GM18508 (cell line): ENCODE measurements at regions not wholly inside any gene's neighbourhood (a gene's known extent, or its start where the extent isn't known, plus 50 kb on each side); places are given as distances from the start of the nearest gene placed in this dataset.
A peak's percentile ranks its signal among the peaks of the same experiment; 100 is the strongest.
"Not testable (repeated sequence)": the region's sequence is repeated elsewhere in the genome, so short reads cannot be mapped to it uniquely, and the experiment has no call there.

Experiments
- ATAC-seq: cut with Tn5 transposase; IDR thresholded peaks from one replicate; pipeline ENCODE4 v1.9.1; 2021; ENCODE audit warnings: moderate number of reproducible peaks; ENCODE audit not compliant: insufficient read depth, unreplicated experiment

GRCh38 chr13:42474954-42475353 is 99.0 kb upstream of the TNFSF11 start:
- no peak for ATAC-seq

- no peak for ATAC-seq
Measured at GRCh38 chr13:42477596-42478190, 96.3 kb upstream of the TNFSF11 start.

GRCh38 chr13:42478531-42479156 is 95.3 kb upstream of the TNFSF11 start:
- no peak for ATAC-seq

- ATAC-seq, result no peak
Measured at GRCh38 chr13:42484386-42484785, 89.6 kb upstream of the TNFSF11 start.

GRCh38 chr13:42485272-42485671 is 88.7 kb upstream of the TNFSF11 start:
- ATAC-seq, result no peak

GRCh38 chr13:42486711-42487198 is 87.2 kb upstream of the TNFSF11 start:
- no peak for ATAC-seq

GRCh38 chr13:42487221-42487620 is 86.7 kb upstream of the TNFSF11 start:
- no peak for ATAC-seq

GRCh38 chr13:42490676-42491075 is 83.3 kb upstream of the TNFSF11 start:
- ATAC-seq, result no peak

- no peak for ATAC-seq
Measured at GRCh38 chr13:42492372-42492920, 81.5 kb upstream of the TNFSF11 start.

- no peak for ATAC-seq
Measured at GRCh38 chr13:42494157-42494556, 79.8 kb upstream of the TNFSF11 start.

- no peak for ATAC-seq
Measured at GRCh38 chr13:42495255-42495654, 78.7 kb upstream of the TNFSF11 start.

- no peak for ATAC-seq
Measured at GRCh38 chr13:42495751-42496150, 78.2 kb upstream of the TNFSF11 start.

- not testable (repeated sequence) for ATAC-seq
Measured at GRCh38 chr13:42496926-42497554, 76.9 kb upstream of the TNFSF11 start.

GRCh38 chr13:42497798-42498197 is 76.2 kb upstream of the TNFSF11 start:
- ATAC-seq, result peak; percentile 96

- no peak for ATAC-seq
Measured at GRCh38 chr13:42498521-42498920, 75.4 kb upstream of the TNFSF11 start.
